Prostate gland (tissue), 2 donors: ENCODE measurements at regions not wholly inside any gene's neighbourhood (a gene's known extent, or its start where the extent isn't known, plus 50 kb on each side); places are given as distances from the start of the nearest gene placed in this dataset.

Source experiments
- DNase-seq: peaks from one replicate; pipeline ENCODE4 v3.0.0-alpha.2; 2019; ENCODE audit warnings: low spot score
- H3K27ac ChIP-seq, 2 donors: fragments of 200-600 bp; sonication (generic); 2 replicates each; pipeline ENCODE4 v1.5.1; 2017 to 2019
- H3K27me3 ChIP-seq: fragments of 200-600 bp; sonication (generic); replicated peaks from 2 replicates; pipeline ENCODE4 v1.5.1; 2019; ENCODE audit not compliant: insufficient read depth
- H3K36me3 ChIP-seq, 2 donors: fragments of 200-600 bp; sonication (generic); 1 replicate in 1 of 2; 2 replicates in 1 of 2; pipeline versions ENCODE4 v1.5.1 to v1.8.1; 2017 to 2019
- H3K4me1 ChIP-seq: fragments of 200-600 bp; sonication (generic); replicated peaks from 2 replicates; pipeline ENCODE4 v1.5.1; 2019
- H3K4me3 ChIP-seq, 2 donors: fragments of 200-600 bp; sonication (generic); 2 replicates each; pipeline ENCODE4 v1.5.1; 2017 to 2019
- H3K9me3 ChIP-seq: fragments of 200-600 bp; sonication (generic); 2 replicates; pipeline ENCODE4 v1.5.1; 2017
- CTCF ChIP-seq, 4 experiments: fragments of 200-600 bp in 2 of 4; fragments of 450-650 bp in 2 of 4; sonication (generic) in 2 of 4; IDR thresholded peaks; 1 replicate in 3 of 4; 2 replicates in 1 of 4; pipeline ENCODE4 v1.5.1; 2016 to 2019; ENCODE audit warnings: antibody characterized with exemption in 4 of 4, mild to moderate bottlenecking in 2 of 4, moderate library complexity in 2 of 4
- POLR2A ChIP-seq: fragments of 450-650 bp; IDR thresholded peaks from one replicate; pipeline ENCODE4 v1.6.1; 2016; ENCODE audit warnings: antibody characterized with exemption, mild to moderate bottlenecking
- POLR2AphosphoS5 ChIP-seq: sonication (generic); formaldehyde crosslinking; IDR thresholded peaks from one replicate; pipeline ENCODE4 v1.6.1; 2017; ENCODE audit warnings: antibody characterized with exemption
- WGBS: methylation state at CpG from one replicate; pipeline ENCODE4 v1.1.5; 2018; 5-methylcytosine and 5-hydroxymethylcytosine counted together
- intact Hi-C: fragments of 100-400 bp; cut with DNase I; formaldehyde crosslinking; loops from one replicate; pipeline ENCODE4 v1.14.2; 2022

- Histone ChIP-seq H3K9me3 (no peaks in the 10 kb centered on the region), H3K36me3 (no peaks in the 10 kb centered on the region), H3K4me3 (no peak overlapping the region), H3K27ac (no peak overlapping the region), H3K27me3 (no peaks in the 10 kb centered on the region), H3K4me1 (no peaks in the 10 kb centered on the region)
- intact Hi-C loops, result no loop called here
- no peak for DNase-seq
- TF ChIP-seq POLR2AphosphoS5 (no peak), CTCF (IDR thresholded peaks at IDR 0.05) (no peak), POLR2A (no peak)
These were observed 381.6 kb downstream of the GJA1 start for GRCh38 chr6:121816906-121817540.

- intact Hi-C loops, result no loop called here
- WGBS, result 68% methylated on average over 1 of the region's 1 CpG
- H3K4me3 ChIP-seq, result no peak overlapping the region
- no peaks in the 10 kb centered on the region for H3K36me3 ChIP-seq
- no peaks in the 10 kb centered on the region for H3K4me1 ChIP-seq
- no peak for DNase-seq
- H3K9me3 ChIP-seq, result no peaks in the 10 kb centered on the region
- no peak overlapping the region for H3K27ac ChIP-seq
- TF ChIP-seq POLR2A (no peak), CTCF (IDR thresholded peaks at IDR 0.05) (no peak), POLR2AphosphoS5 (no peak)
- H3K27me3 ChIP-seq, result no peaks in the 10 kb centered on the region
These were observed 388.0 kb downstream of the GJA1 start for GRCh38 chr6:121823437-121823851.

- Histone ChIP-seq H3K36me3 (no peaks in the 10 kb centered on the region), H3K27ac (no peak overlapping the region), H3K27me3 (no peaks in the 10 kb centered on the region), H3K9me3 (no peaks in the 10 kb centered on the region), H3K4me3 (no peak overlapping the region), H3K4me1 (no peaks in the 10 kb centered on the region)
- TF ChIP-seq POLR2AphosphoS5 (no peak), CTCF (IDR thresholded peaks at IDR 0.05) (no peak), POLR2A (no peak)
- no peak for DNase-seq
- intact Hi-C loops, result no loop called here
- 92% methylated on average over 4 of the region's 4 CpGs for WGBS
These were observed 390.8 kb downstream of the GJA1 start for GRCh38 chr6:121826156-121826810.

GRCh38 chr6:121828146-121828886, 392.9 kb downstream of the GJA1 start:
- 67% methylated on average over 5 of the region's 5 CpGs for WGBS

More at GRCh38 chr6:121828146-121828886, 392.9 kb downstream of the GJA1 start:
- Histone ChIP-seq H3K9me3 (no peaks in the 10 kb centered on the region), H3K27ac (no peak overlapping the region), H3K36me3 (no peaks in the 10 kb centered on the region), H3K4me1 (no peaks in the 10 kb centered on the region), H3K27me3 (no peaks in the 10 kb centered on the region), H3K4me3 (no peak overlapping the region)
- DNase-seq, result no peak
- TF ChIP-seq POLR2AphosphoS5 (no peak), POLR2A (no peak), CTCF (IDR thresholded peaks at IDR 0.05) (no peak)
- intact Hi-C loops, result no loop called here
